Neutrophil (primary cell): ENCODE measurements at regions not wholly inside any gene's neighbourhood (a gene's known extent, or its start where the extent isn't known, plus 50 kb on each side); places are given as distances from the start of the nearest gene placed in this dataset.

Experiments
- H3K27ac ChIP-seq: fragments of 200-600 bp; sonication (generic); 2 replicates; pipeline ENCODE4 v1.5.1; 2016; ENCODE audit warnings: mild to moderate bottlenecking, moderate library complexity
- H3K27me3 ChIP-seq: fragments of 200-600 bp; sonication (generic); 2 replicates; pipeline ENCODE4 v1.6.0; 2016; ENCODE audit warnings: mild to moderate bottlenecking
- H3K36me3 ChIP-seq: fragments of 200-600 bp; sonication (generic); 2 replicates; pipeline ENCODE4 v1.5.1; 2017
- H3K4me1 ChIP-seq, 2 experiments: fragments of 200-600 bp in 1 of 2; sonication (generic) in 1 of 2; 1 replicate in 1 of 2; 2 replicates in 1 of 2; pipeline versions ENCODE4 v1.5.1 to v1.6.1; 2013 to 2016; ENCODE audit warnings: low read depth in 1 of 2, low read length in 1 of 2, mild to moderate bottlenecking in 1 of 2, moderate library complexity in 1 of 2; ENCODE audit not compliant: control insufficient read depth in 1 of 2, insufficient read depth in 1 of 2
- H3K4me3 ChIP-seq, 2 experiments: fragments of 200-600 bp in 1 of 2; sonication (generic) in 1 of 2; 1 replicate in 1 of 2; 2 replicates in 1 of 2; pipeline ENCODE4 v1.5.1; 2013 to 2016; ENCODE audit warnings: low read depth in 1 of 2, low read length in 1 of 2, mild to moderate bottlenecking in 1 of 2, moderate library complexity in 1 of 2
- H3K9me3 ChIP-seq: fragments of 200-600 bp; sonication (generic); 2 replicates; pipeline ENCODE4 v1.5.1; 2016
- TF ChIP-seq, protein P1 (sequence below): fragments of 200-600 bp; sonication (generic); IDR thresholded peaks from 2 replicates; pipeline ENCODE4 v1.5.1; 2016; ENCODE audit warnings: antibody characterized with exemption

DNA sequence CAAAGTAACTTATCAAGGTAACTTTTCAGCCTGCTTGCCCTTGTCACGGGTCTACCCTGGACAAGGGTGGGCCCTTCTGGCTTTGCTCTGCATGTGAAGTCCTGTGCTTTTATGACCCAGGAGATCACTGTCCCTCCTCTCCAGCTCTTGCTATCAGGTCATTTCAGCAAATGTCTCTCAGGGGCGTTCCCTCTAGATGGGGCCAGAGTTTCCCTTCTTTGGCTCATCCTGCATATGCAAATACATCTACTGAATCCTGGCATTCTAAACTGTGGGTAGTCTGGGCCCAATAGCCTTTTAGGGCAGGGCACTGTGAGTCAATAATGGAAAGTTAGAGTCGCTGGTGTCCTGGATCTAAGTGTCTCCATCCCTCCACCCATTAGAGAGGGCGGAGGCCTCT lies 366.9 kb upstream of the USP24 start:
- Histone ChIP-seq H3K27me3 (no peaks in the 10 kb centered on the region), H3K4me1 (no peaks in the 10 kb centered on the region), H3K36me3 (no peaks in the 10 kb centered on the region), H3K27ac (no peak overlapping the region), H3K9me3 (no peaks in the 10 kb centered on the region), H3K4me3 (no peak overlapping the region)
- TF ChIP-seq, protein P1, sequence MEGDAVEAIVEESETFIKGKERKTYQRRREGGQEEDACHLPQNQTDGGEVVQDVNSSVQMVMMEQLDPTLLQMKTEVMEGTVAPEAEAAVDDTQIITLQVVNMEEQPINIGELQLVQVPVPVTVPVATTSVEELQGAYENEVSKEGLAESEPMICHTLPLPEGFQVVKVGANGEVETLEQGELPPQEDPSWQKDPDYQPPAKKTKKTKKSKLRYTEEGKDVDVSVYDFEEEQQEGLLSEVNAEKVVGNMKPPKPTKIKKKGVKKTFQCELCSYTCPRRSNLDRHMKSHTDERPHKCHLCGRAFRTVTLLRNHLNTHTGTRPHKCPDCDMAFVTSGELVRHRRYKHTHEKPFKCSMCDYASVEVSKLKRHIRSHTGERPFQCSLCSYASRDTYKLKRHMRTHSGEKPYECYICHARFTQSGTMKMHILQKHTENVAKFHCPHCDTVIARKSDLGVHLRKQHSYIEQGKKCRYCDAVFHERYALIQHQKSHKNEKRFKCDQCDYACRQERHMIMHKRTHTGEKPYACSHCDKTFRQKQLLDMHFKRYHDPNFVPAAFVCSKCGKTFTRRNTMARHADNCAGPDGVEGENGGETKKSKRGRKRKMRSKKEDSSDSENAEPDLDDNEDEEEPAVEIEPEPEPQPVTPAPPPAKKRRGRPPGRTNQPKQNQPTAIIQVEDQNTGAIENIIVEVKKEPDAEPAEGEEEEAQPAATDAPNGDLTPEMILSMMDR = no peak

DNA sequence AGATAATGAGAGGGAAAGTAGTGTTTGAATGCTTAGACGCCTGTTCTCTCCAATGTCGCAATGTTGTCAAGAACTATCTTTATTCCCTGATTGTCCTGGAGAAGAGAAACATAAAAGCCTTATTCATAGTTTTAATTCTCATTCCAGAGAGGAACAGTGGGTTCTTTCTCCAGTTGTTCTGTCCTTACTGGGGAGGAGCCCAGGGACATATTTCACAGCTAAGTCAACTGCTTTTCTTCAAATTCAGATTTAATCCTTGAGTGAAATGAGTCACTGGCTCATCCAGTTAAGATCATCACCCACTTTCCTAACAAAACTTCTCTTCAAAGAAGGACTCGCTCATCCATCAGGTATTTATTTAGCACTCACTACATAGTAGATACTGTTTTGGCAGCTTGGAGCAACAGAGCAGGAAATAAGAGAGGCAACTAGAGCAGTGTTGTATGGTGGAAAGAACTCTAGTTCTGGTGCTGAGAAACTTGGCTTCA lies 365.7 kb upstream of the USP24 start:
- no peaks in the 10 kb centered on the region for H3K36me3 ChIP-seq
- H3K27me3 ChIP-seq = no peaks in the 10 kb centered on the region
- no peaks in the 10 kb centered on the region for H3K9me3 ChIP-seq
- TF ChIP-seq, protein P1 = no peak
- H3K4me3 ChIP-seq = no peak overlapping the region
- no peak overlapping the region for H3K27ac ChIP-seq
- H3K4me1 ChIP-seq = no peaks in the 10 kb centered on the region

- no peak overlapping the region for H3K27ac ChIP-seq
- H3K4me1 ChIP-seq = no peaks in the 10 kb centered on the region
- no peak overlapping the region for H3K4me3 ChIP-seq
- H3K27me3 ChIP-seq = no peaks in the 10 kb centered on the region
- no peaks in the 10 kb centered on the region for H3K36me3 ChIP-seq
- TF ChIP-seq, protein P1 = no peak
- no peaks in the 10 kb centered on the region for H3K9me3 ChIP-seq
These were observed 364.3 kb upstream of the USP24 start for GRCh38 chr1:55579332-55580001.

GRCh38 chr1:55578646-55579045 lies 363.5 kb upstream of the USP24 start:
- Histone ChIP-seq H3K36me3 (no peaks in the 10 kb centered on the region), H3K9me3 (no peaks in the 10 kb centered on the region), H3K4me1 (no peaks in the 10 kb centered on the region), H3K27me3 (no peaks in the 10 kb centered on the region), H3K4me3 (no peak overlapping the region), H3K27ac (no peak overlapping the region)
- TF ChIP-seq, protein P1 = no peak

GRCh38 chr1:55575571-55576279 lies 360.6 kb upstream of the USP24 start:
- no peaks in the 10 kb centered on the region for H3K36me3 ChIP-seq
- TF ChIP-seq, protein P1 = no peak
- no peak overlapping the region for H3K27ac ChIP-seq
- H3K4me1 ChIP-seq = no peaks in the 10 kb centered on the region
- H3K9me3 ChIP-seq = no peaks in the 10 kb centered on the region
- no peak overlapping the region for H3K4me3 ChIP-seq
- no peaks in the 10 kb centered on the region for H3K27me3 ChIP-seq
